ENCODE measurements at regions not wholly inside any gene's neighbourhood (a gene's known extent, or its start where the extent isn't known, plus 50 kb on each side); places are given as distances from the start of the nearest gene placed in this dataset.
"Not testable (repeated sequence)": the region's sequence is repeated elsewhere in the genome, so short reads cannot be mapped to it uniquely, and the experiment has no call there.

GRCh38 chr1:199929556-199929955 is 98.0 kb upstream of the NR5A2 start:
- Histone ChIP-seq H2BK120ac (ENCODE audit: insufficient read depth, low read length, poor library complexity) (no peak overlapping the region), H3K23ac (ENCODE audit: low read length) (no peak overlapping the region), H2BK5ac (ENCODE audit: low read depth, low read length, poor library complexity) (no peak overlapping the region), H3K9me3 (ENCODE audit: insufficient read depth, low read depth, low read length) (no peaks in the 10 kb centered on the region), H3K4me2 (ENCODE audit: low read length) (no peak overlapping the region), H2BK12ac (ENCODE audit: low read length) (no peak overlapping the region), H3K14ac (ENCODE audit: low read length) (no peak overlapping the region), H3K9ac (ENCODE audit: low read length) (no peak overlapping the region), H3K4me3 (ENCODE audit: low read depth, low read length) (no peak overlapping the region), H4K12ac (ENCODE audit: low read depth, low read length) (no peak overlapping the region), H3K36me3 (ENCODE audit: control insufficient read depth in 1 of 2, insufficient read depth in 2 of 2, low read length in 2 of 2) (no peaks in the 10 kb centered on the region), H3K18ac (ENCODE audit: low read length) (no peak overlapping the region), H3K79me2 (ENCODE audit: control insufficient read depth, insufficient read depth, low read length, poor library complexity) (no peaks in the 10 kb centered on the region), H4K8ac (ENCODE audit: low read depth, low read length) (no peak overlapping the region), H3K27me3 (ENCODE audit: insufficient read depth, low read length) (no peaks in the 10 kb centered on the region), H3K4me1 (ENCODE audit: control insufficient read depth in 1 of 2, insufficient read depth in 2 of 2, low read length in 2 of 2) (no peaks in the 10 kb centered on the region), H3K27ac (ENCODE audit: low read depth, low read length) (no peak overlapping the region), H4K91ac (ENCODE audit: low read depth, low read length) (no peak overlapping the region), H2AK5ac (ENCODE audit: low read length) (no peak overlapping the region), H2AFZ (ENCODE audit: insufficient read depth, low read length, poor library complexity) (no peak overlapping the region), H3K4ac (ENCODE audit: low read depth, low read length) (no peak overlapping the region), H3K79me1 (ENCODE audit: low read length) (no peaks in the 10 kb centered on the region)
- no peak for DNase-seq
- WGBS (ENCODE audit: extremely low coverage, insufficient coverage, insufficient read length): no CpG with 5 or more reads among the region's 3 CpGs

- not testable (repeated sequence) for H4K91ac ChIP-seq (ENCODE audit: low read depth, low read length); H2BK5ac ChIP-seq (ENCODE audit: low read depth, low read length, poor library complexity); H3K4ac ChIP-seq (ENCODE audit: low read depth, low read length); H3K23ac ChIP-seq (ENCODE audit: low read length); H2AFZ ChIP-seq (ENCODE audit: insufficient read depth, low read length, poor library complexity); H4K12ac ChIP-seq (ENCODE audit: low read depth, low read length); H3K9me3 ChIP-seq (ENCODE audit: insufficient read depth, low read depth, low read length); H3K4me1 ChIP-seq (ENCODE audit: control insufficient read depth in 1 of 2, insufficient read depth in 2 of 2, low read length in 2 of 2); H4K8ac ChIP-seq (ENCODE audit: low read depth, low read length); H3K4me2 ChIP-seq (ENCODE audit: low read length); H2AK5ac ChIP-seq (ENCODE audit: low read length); DNase-seq; H2BK12ac ChIP-seq (ENCODE audit: low read length); H3K4me3 ChIP-seq (ENCODE audit: low read depth, low read length); H3K18ac ChIP-seq (ENCODE audit: low read length); H3K27me3 ChIP-seq (ENCODE audit: insufficient read depth, low read length); H3K14ac ChIP-seq (ENCODE audit: low read length); H3K79me2 ChIP-seq (ENCODE audit: control insufficient read depth, insufficient read depth, low read length, poor library complexity); H3K9ac ChIP-seq (ENCODE audit: low read length); H2BK120ac ChIP-seq (ENCODE audit: insufficient read depth, low read length, poor library complexity); H3K27ac ChIP-seq (ENCODE audit: low read depth, low read length); H3K79me1 ChIP-seq (ENCODE audit: low read length); H3K36me3 ChIP-seq (ENCODE audit: control insufficient read depth in 1 of 2, insufficient read depth in 2 of 2, low read length in 2 of 2)
- no CpG with 5 or more reads among the region's 5 CpGs for WGBS (ENCODE audit: extremely low coverage, insufficient coverage, insufficient read length)
These were observed 97.4 kb upstream of the NR5A2 start for GRCh38 chr1:199930067-199930466.

GRCh38 chr1:199931666-199932377 is 95.7 kb upstream of the NR5A2 start:
- Histone ChIP-seq H2BK120ac (ENCODE audit: insufficient read depth, low read length, poor library complexity) (no peak overlapping the region), H3K14ac (ENCODE audit: low read length) (no peak overlapping the region), H3K79me1 (ENCODE audit: low read length) (no peaks in the 10 kb centered on the region), H3K79me2 (ENCODE audit: control insufficient read depth, insufficient read depth, low read length, poor library complexity) (no peaks in the 10 kb centered on the region), H2AFZ (ENCODE audit: insufficient read depth, low read length, poor library complexity) (no peak overlapping the region), H3K4me3 (ENCODE audit: low read depth, low read length) (no peak overlapping the region), H3K4ac (ENCODE audit: low read depth, low read length) (no peak overlapping the region), H4K8ac (ENCODE audit: low read depth, low read length) (no peak overlapping the region), H2AK5ac (ENCODE audit: low read length) (no peak overlapping the region), H3K18ac (ENCODE audit: low read length) (no peak overlapping the region), H3K4me2 (ENCODE audit: low read length) (no peak overlapping the region), H3K27ac (ENCODE audit: low read depth, low read length) (no peak overlapping the region), H3K9ac (ENCODE audit: low read length) (no peak overlapping the region), H2BK12ac (ENCODE audit: low read length) (no peak overlapping the region), H3K9me3 (ENCODE audit: insufficient read depth, low read depth, low read length) (no peaks in the 10 kb centered on the region), H3K27me3 (ENCODE audit: insufficient read depth, low read length) (no peaks in the 10 kb centered on the region), H3K4me1 (ENCODE audit: control insufficient read depth in 1 of 2, insufficient read depth in 2 of 2, low read length in 2 of 2) (no peaks in the 10 kb centered on the region), H4K12ac (ENCODE audit: low read depth, low read length) (no peak overlapping the region), H3K36me3 (ENCODE audit: control insufficient read depth in 1 of 2, insufficient read depth in 2 of 2, low read length in 2 of 2) (no peaks in the 10 kb centered on the region), H2BK5ac (ENCODE audit: low read depth, low read length, poor library complexity) (no peak overlapping the region), H3K23ac (ENCODE audit: low read length) (no peak overlapping the region), H4K91ac (ENCODE audit: low read depth, low read length) (no peak overlapping the region)
- DNase-seq: peak; percentile 6 to 49
- WGBS (ENCODE audit: extremely low coverage, insufficient coverage, insufficient read length): no CpG with 5 or more reads among the region's 7 CpGs

GRCh38 chr1:199932462-199932861 is 95.0 kb upstream of the NR5A2 start:
- Histone ChIP-seq H4K8ac (ENCODE audit: low read depth, low read length) (no peak overlapping the region), H2AK5ac (ENCODE audit: low read length) (no peak overlapping the region), H3K27me3 (ENCODE audit: insufficient read depth, low read length) (no peaks in the 10 kb centered on the region)

More at GRCh38 chr1:199932462-199932861, 95.0 kb upstream of the NR5A2 start:
- WGBS (ENCODE audit: extremely low coverage, insufficient coverage, insufficient read length): no CpG with 5 or more reads among the region's 2 CpGs
- H3K9ac ChIP-seq (ENCODE audit: low read length): no peak overlapping the region
- H2BK5ac ChIP-seq (ENCODE audit: low read depth, low read length, poor library complexity): no peak overlapping the region
- no peaks in the 10 kb centered on the region for H3K79me1 ChIP-seq (ENCODE audit: low read length)
- H3K9me3 ChIP-seq (ENCODE audit: insufficient read depth, low read depth, low read length): no peaks in the 10 kb centered on the region
- no peak overlapping the region for H2BK12ac ChIP-seq (ENCODE audit: low read length)
- H3K4me1 ChIP-seq (ENCODE audit: control insufficient read depth in 1 of 2, insufficient read depth in 2 of 2, low read length in 2 of 2): no peaks in the 10 kb centered on the region
- no peak for DNase-seq
- no peak overlapping the region for H3K23ac ChIP-seq (ENCODE audit: low read length)
- H3K4me2 ChIP-seq (ENCODE audit: low read length): no peak overlapping the region
- no peak overlapping the region for H2AFZ ChIP-seq (ENCODE audit: insufficient read depth, low read length, poor library complexity)
- H4K91ac ChIP-seq (ENCODE audit: low read depth, low read length): no peak overlapping the region
- no peaks in the 10 kb centered on the region for H3K79me2 ChIP-seq (ENCODE audit: control insufficient read depth, insufficient read depth, low read length, poor library complexity)
- H3K27ac ChIP-seq (ENCODE audit: low read depth, low read length): no peak overlapping the region
- H2BK120ac ChIP-seq (ENCODE audit: insufficient read depth, low read length, poor library complexity): no peak overlapping the region
- H3K14ac ChIP-seq (ENCODE audit: low read length): no peak overlapping the region
- H3K4ac ChIP-seq (ENCODE audit: low read depth, low read length): no peak overlapping the region
- no peak overlapping the region for H3K4me3 ChIP-seq (ENCODE audit: low read depth, low read length)
- no peak overlapping the region for H4K12ac ChIP-seq (ENCODE audit: low read depth, low read length)
- H3K18ac ChIP-seq (ENCODE audit: low read length): no peak overlapping the region
- no peaks in the 10 kb centered on the region for H3K36me3 ChIP-seq (ENCODE audit: control insufficient read depth in 1 of 2, insufficient read depth in 2 of 2, low read length in 2 of 2)

Data from trophoblast cell (in vitro differentiated cells and primary cell).